Fibroblast of mammary gland (primary cell): ENCODE measurements at regions not wholly inside any gene's neighbourhood (a gene's known extent, or its start where the extent isn't known, plus 50 kb on each side); places are given as distances from the start of the nearest gene placed in this dataset.

Source experiments
- DNase-seq: peaks from one replicate; pipeline ENCODE4 v3.0.0-alpha.2; 2010; ENCODE audit warnings: low read depth
- H3K4me3 ChIP-seq: 2 replicates; pipeline ENCODE4 v1.5.1; 2011; ENCODE audit warnings: low read depth, mild to moderate bottlenecking, low read length, moderate library complexity; ENCODE audit not compliant: control insufficient read depth
- CTCF ChIP-seq: conservative IDR thresholded peaks from 2 replicates; pipeline ENCODE4 v1.5.1; 2011; ENCODE audit warnings: low read depth, low read length, inconsistent platforms; ENCODE audit not compliant: control insufficient read depth, insufficient read depth

DNA sequence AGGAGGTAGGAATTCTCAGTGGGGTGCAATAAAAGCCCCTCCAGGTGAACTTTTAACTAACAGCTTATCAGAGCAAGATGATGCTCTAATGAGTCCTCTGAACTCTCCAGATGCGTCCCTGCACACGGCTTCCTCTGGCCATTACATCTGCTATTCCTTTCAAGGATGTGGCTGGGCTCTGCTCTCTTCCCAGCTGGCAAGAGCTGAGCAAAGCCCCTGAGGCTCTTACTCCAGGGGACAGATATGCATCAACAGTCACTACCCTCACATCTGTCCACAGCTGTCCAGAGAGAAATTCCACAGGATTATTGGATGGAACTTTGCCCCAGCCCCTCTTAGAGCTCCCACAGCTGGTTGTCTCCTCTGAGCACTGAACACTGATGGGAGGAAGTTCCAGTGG is 267.8 kb downstream of the C1orf94 start:
- no peak for DNase-seq
- TF ChIP-seq CTCF: no peak

DNA sequence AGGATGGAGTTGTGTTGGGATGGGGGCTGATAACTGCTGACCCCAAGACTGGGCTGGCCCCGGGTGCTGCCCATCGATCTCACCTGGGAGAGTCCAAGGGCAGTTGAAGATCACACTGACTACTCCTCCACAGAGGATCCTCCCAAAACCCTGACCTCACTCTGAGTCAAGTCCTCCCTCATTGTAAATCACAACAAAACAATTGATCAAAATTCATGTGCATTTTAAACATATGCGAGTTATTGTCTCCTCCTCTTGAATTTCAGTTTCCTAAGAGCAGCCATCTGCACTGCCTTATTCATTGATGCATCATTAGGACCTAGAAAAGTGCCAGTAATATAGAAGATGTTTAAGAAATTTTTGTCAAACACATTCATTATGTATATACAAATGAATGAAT is 273.6 kb downstream of the C1orf94 start:
- no peak overlapping the region for H3K4me3 ChIP-seq
- DNase-seq: no peak
- no peak for TF ChIP-seq CTCF

More for the DNA sequence above, 267.8 kb downstream of the C1orf94 start:
- H3K4me3 ChIP-seq: no peak overlapping the region

GRCh38 chr1:34452451-34452850 is 275.7 kb downstream of the C1orf94 start:
- DNase-seq: no peak
- TF ChIP-seq CTCF: no peak

DNA sequence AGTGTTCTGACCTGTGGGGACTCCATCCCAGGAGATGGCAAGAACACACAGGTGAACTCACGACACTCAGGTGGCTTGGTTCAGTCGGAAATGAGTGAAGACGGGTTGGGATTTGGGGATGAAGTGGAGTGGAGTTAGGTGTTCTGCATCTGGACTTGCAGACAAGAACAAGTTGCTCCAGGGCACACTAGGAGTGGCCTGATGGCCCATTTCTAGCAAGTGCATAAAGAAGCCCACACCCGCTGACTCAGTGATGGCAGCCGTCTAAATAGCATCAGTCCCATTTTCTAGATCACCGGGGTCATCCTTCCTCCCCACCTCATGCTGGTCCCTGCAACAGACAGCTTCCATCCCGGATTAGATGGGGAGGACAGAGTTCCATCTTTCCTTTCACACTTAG is 278.4 kb downstream of the C1orf94 start:
- DNase-seq: no peak
- H3K4me3 ChIP-seq: no peak overlapping the region
- TF ChIP-seq CTCF: no peak

More at GRCh38 chr1:34452451-34452850, 275.7 kb downstream of the C1orf94 start:
- no peak overlapping the region for H3K4me3 ChIP-seq

DNA sequence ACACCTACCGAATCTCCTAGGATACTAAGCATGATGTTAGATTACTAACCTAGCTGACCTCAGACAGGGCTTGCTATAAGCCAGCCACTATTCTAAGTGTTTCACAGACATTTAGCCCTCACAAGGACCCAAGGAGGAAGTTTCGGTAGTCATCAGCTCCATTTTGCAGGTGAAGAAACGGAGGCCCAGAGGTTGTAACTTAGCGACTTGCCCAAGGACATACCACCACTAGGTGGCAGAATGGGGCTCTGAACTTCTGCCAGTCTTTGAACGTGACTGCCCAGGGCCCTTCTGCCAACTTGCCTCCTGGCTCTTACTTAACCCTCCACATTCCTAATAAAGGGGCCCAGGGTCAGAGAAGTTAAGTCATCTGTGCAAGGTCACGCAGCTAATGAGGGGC is 283.5 kb downstream of the C1orf94 start:
- no peak for TF ChIP-seq CTCF
- DNase-seq: peak; percentile 6

GRCh38 chr1:34470401-34470800 is 284.4 kb upstream of the GJB5 start:
- DNase-seq: no peak
- no peak overlapping the region for H3K4me3 ChIP-seq
- no peak for TF ChIP-seq CTCF

More for the DNA sequence above, 283.5 kb downstream of the C1orf94 start:
- no peak overlapping the region for H3K4me3 ChIP-seq

DNA sequence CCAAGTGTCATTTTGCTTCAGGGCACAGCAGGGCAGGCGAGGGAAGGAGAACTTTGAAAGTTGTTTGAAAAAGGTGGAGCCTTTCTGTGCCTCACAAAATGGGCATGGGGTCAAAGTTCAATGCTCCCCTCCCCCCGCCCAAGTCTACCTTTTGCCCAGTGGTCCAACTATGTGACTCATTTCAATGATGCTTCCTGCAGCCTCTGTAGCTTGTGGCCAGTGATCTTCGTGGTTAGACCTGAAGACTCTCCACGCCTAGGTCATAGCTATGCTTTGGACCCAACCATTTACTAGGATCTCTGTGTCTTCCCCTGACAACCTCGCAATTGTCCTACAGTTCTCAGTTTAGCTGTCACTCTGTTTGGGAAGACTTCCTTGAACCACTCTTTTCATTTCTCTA is 280.3 kb upstream of the GJB5 start:
- no peak for TF ChIP-seq CTCF
- H3K4me3 ChIP-seq: no peak overlapping the region
- DNase-seq: no peak
